IMR-90 (cell line): ENCODE measurements at regions not wholly inside any gene's neighbourhood (a gene's known extent, or its start where the extent isn't known, plus 50 kb on each side); places are given as distances from the start of the nearest gene placed in this dataset.

ENCODE experiments used
- CEBPB ChIP-seq: IDR thresholded peaks from 2 replicates; pipeline ENCODE4 v1.6.1; 2012; ENCODE audit warnings: low read depth, low read length, improper control_type of control experiment
- CHD1 ChIP-seq: IDR thresholded peaks from 2 replicates; pipeline ENCODE4 v1.6.1; 2012; ENCODE audit warnings: low read depth, low read length, improper control_type of control experiment
- CTCF ChIP-seq: conservative IDR thresholded peaks from 2 replicates; pipeline ENCODE4 v1.5.1; 2012; ENCODE audit warnings: mild to moderate bottlenecking, low read depth, low read length, improper control_type of control experiment
- FOS ChIP-seq: fragments of 150-350 bp; IDR thresholded peaks from 2 replicates; pipeline ENCODE4 v1.6.1; 2016; ENCODE audit warnings: low read depth, low read length
- MAZ ChIP-seq: IDR thresholded peaks from 2 replicates; pipeline ENCODE4 v1.6.1; 2012; ENCODE audit warnings: low read depth, mild to moderate bottlenecking, low read length, improper control_type of control experiment, moderate library complexity, borderline replicate concordance
- MXI1 ChIP-seq: IDR thresholded peaks from 2 replicates; pipeline ENCODE4 v1.6.1; 2012; ENCODE audit warnings: low read depth, mild to moderate bottlenecking, low read length, moderate library complexity, borderline replicate concordance
- POLR2A ChIP-seq: IDR thresholded peaks from 2 replicates; pipeline ENCODE4 v1.6.1; 2012; ENCODE audit warnings: mild to moderate bottlenecking, low read depth, low read length
- RAD21 ChIP-seq: IDR thresholded peaks from 2 replicates; pipeline ENCODE4 v1.6.1; 2012; ENCODE audit warnings: low read length, improper control_type of control experiment
- RCOR1 ChIP-seq: IDR thresholded peaks from 2 replicates; pipeline ENCODE4 v1.6.1; 2012; ENCODE audit warnings: mild to moderate bottlenecking, low read length, improper control_type of control experiment; ENCODE audit not compliant: insufficient replicate concordance
- RFX5 ChIP-seq: IDR thresholded peaks from 2 replicates; pipeline ENCODE4 v1.8.0; 2012; ENCODE audit warnings: low read depth, mild to moderate bottlenecking, low read length, moderate library complexity
- SMC3 ChIP-seq: fragments of 150-350 bp; IDR thresholded peaks from 2 replicates; pipeline ENCODE4 v1.6.1; 2016; ENCODE audit warnings: low read depth, mild to moderate bottlenecking, antibody characterized with exemption, low read length, moderate library complexity
- USF2 ChIP-seq: fragments of 150-350 bp; IDR thresholded peaks from 2 replicates; pipeline ENCODE4 v1.6.1; 2017; ENCODE audit warnings: mild to moderate bottlenecking, antibody characterized with exemption, low read length, low read depth

- TF ChIP-seq POLR2A: no peak
- TF ChIP-seq RAD21: no peak
- no peak for TF ChIP-seq CTCF
- TF ChIP-seq CEBPB: no peak
- TF ChIP-seq MAZ: no peak
- no peak for TF ChIP-seq USF2
- TF ChIP-seq FOS: no peak
- TF ChIP-seq SMC3: no peak
- no peak for TF ChIP-seq MXI1
- no peak for TF ChIP-seq RCOR1
- TF ChIP-seq RFX5: no peak
- TF ChIP-seq CHD1: no peak
Observed at GRCh38 chr2:129906139-129906860, 73.2 kb upstream of the RAB6C start.
